Colonic mucosa (tissue), 4 donors: ENCODE measurements at regions not wholly inside any gene's neighbourhood (a gene's known extent, or its start where the extent isn't known, plus 50 kb on each side); places are given as distances from the start of the nearest gene placed in this dataset.

Experiments used
- DNase-seq: peaks from one replicate; pipeline ENCODE4 v3.0.0-alpha.2; 2020
- H3K27ac ChIP-seq: fragments of 200-600 bp; one replicate; pipeline ENCODE4 v1.8.0; 2021
- H3K27me3 ChIP-seq: fragments of 200-600 bp; one replicate; pipeline ENCODE4 v1.8.0; 2021
- H3K36me3 ChIP-seq: fragments of 200-600 bp; one replicate; pipeline ENCODE4 v1.8.0; 2021
- H3K4me1 ChIP-seq: fragments of 200-600 bp; one replicate; pipeline ENCODE4 v1.8.0; 2021; ENCODE audit warnings: mild to moderate bottlenecking
- H3K4me3 ChIP-seq: fragments of 200-600 bp; one replicate; pipeline ENCODE4 v1.8.0; 2021
- H3K9ac ChIP-seq, 2 donors: one replicate each; pipeline ENCODE4 v1.7.0; 2013; ENCODE audit warnings: control low read depth in 2 of 2, low read depth in 2 of 2, low read length in 2 of 2
- H3K9me3 ChIP-seq: fragments of 200-600 bp; one replicate; pipeline ENCODE4 v1.8.0; 2021
- CTCF ChIP-seq: fragments of 200-600 bp; IDR thresholded peaks from one replicate; pipeline ENCODE4 v1.8.0; 2022; ENCODE audit warnings: antibody characterized with exemption, mild to moderate bottlenecking
- intact Hi-C: fragments of 100-400 bp; cut with DNase I; formaldehyde crosslinking; loops from one replicate; pipeline ENCODE4 v1.14.1; 2022
- donor health status: healthy.
- donor health status: DM: no; HTN: no; CAD: no.
- donor health status: DM: no; HTN: no; CAD: no.

- no peaks in the 10 kb centered on the region for H3K27me3 ChIP-seq
- H3K36me3 ChIP-seq, result no peaks in the 10 kb centered on the region
- H3K27ac ChIP-seq, result no peak overlapping the region
- no peak for DNase-seq
- no peaks in the 10 kb centered on the region for H3K4me1 ChIP-seq
- intact Hi-C loops, result no loop called here
- no peaks in the 10 kb centered on the region for H3K9me3 ChIP-seq
- no peak overlapping the region for H3K9ac ChIP-seq
- TF ChIP-seq CTCF, result no peak
- H3K4me3 ChIP-seq, result no peak overlapping the region
Measured at GRCh38 chr15:36484038-36484778, 95.2 kb upstream of the CDIN1 start.

- intact Hi-C loops, result loop anchor here (10.0 kb wide), 2 partner anchors 383 to 643 kb away; no protein-coding TSS in a partner anchor
- H3K27me3 ChIP-seq, result no peaks in the 10 kb centered on the region
- no peak overlapping the region for H3K27ac ChIP-seq
- H3K9me3 ChIP-seq, result no peaks in the 10 kb centered on the region
- no peak for TF ChIP-seq CTCF
- no peak overlapping the region for H3K9ac ChIP-seq
- no peaks in the 10 kb centered on the region for H3K36me3 ChIP-seq
- DNase-seq, result no peak
- H3K4me1 ChIP-seq, result no peaks in the 10 kb centered on the region
- no peak overlapping the region for H3K4me3 ChIP-seq
Measured at GRCh38 chr15:36491912-36492311, 87.5 kb upstream of the CDIN1 start.

DNA sequence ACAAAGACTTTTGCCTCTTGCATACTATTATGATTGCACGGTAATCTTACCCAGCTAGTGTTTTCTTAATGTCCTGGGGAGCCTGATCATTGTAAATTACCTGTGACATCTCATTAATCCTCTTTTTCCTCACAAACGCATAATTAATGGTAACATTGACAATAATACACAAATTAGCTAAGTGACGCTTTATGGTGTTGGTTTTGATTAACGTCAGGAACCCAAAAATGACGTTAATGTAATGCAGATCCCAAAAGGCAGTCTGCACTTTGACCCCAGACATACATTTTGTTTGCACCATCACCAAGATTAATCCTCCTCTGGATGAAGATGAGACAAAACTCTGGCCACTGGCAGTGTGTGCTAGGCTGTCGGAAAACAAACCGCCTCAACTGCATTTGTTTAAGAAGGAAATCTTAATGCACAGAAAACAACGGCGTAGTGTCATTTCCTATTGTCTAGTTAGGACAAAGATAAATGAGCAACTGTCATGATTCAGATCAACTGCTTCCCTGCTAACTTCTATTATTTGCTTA, 83.9 kb upstream of the CDIN1 start:
- no peak overlapping the region for H3K4me3 ChIP-seq
- H3K9ac ChIP-seq, result no peak overlapping the region
- intact Hi-C loops, result loop anchor here (10.0 kb wide), 2 partner anchors 379 to 639 kb away; no protein-coding TSS in a partner anchor
- H3K9me3 ChIP-seq, result no peaks in the 10 kb centered on the region
- H3K27me3 ChIP-seq, result no peaks in the 10 kb centered on the region
- H3K36me3 ChIP-seq, result no peaks in the 10 kb centered on the region
- DNase-seq, result no peak
- H3K27ac ChIP-seq, result no peak overlapping the region
- no peaks in the 10 kb centered on the region for H3K4me1 ChIP-seq
- TF ChIP-seq CTCF, result no peak

GRCh38 chr15:36497901-36498300, 81.5 kb upstream of the CDIN1 start:
- intact Hi-C loops, result loop anchor here (10.0 kb wide), 2 partner anchors 377 to 637 kb away; no protein-coding TSS in a partner anchor
- Histone ChIP-seq H3K36me3 (no peaks in the 10 kb centered on the region), H3K27me3 (no peaks in the 10 kb centered on the region), H3K4me3 (no peak overlapping the region), H3K9me3 (no peaks in the 10 kb centered on the region), H3K4me1 (no peaks in the 10 kb centered on the region), H3K27ac (no peak overlapping the region), H3K9ac (no peak overlapping the region)
- no peak for TF ChIP-seq CTCF
- no peak for DNase-seq

DNA sequence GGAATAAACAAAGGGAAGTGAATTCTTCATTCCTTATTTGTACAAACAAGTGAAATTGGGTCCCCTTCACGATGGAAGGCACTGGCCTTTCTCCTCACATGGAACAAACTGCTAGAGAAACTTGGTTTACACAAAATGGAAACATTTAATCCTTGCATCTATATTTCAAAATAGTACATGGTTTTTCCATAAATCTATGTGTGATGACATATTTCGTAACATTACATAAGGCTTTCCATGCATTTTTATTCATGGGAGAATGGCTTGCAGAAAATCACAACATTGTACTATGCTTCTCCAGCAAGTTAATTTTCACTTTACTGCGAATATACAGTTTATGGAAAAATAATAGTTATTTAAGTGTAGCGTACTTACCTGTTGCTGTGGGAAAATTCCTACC, 81.0 kb upstream of the CDIN1 start:
- no peak for TF ChIP-seq CTCF

More for the DNA sequence above, 81.0 kb upstream of the CDIN1 start:
- Histone ChIP-seq H3K36me3 (no peaks in the 10 kb centered on the region), H3K4me1 (no peaks in the 10 kb centered on the region), H3K4me3 (no peak overlapping the region), H3K27me3 (no peaks in the 10 kb centered on the region), H3K9me3 (no peaks in the 10 kb centered on the region), H3K9ac (no peak overlapping the region), H3K27ac (no peak overlapping the region)
- DNase-seq, result no peak
- intact Hi-C loops, result loop anchor here (10.0 kb wide), 2 partner anchors 376 to 636 kb away; no protein-coding TSS in a partner anchor
